Astrocyte (in vitro differentiated cells and primary cell): ENCODE measurements at regions not wholly inside any gene's neighbourhood (a gene's known extent, or its start where the extent isn't known, plus 50 kb on each side); places are given as distances from the start of the nearest gene placed in this dataset.
A peak's percentile ranks its signal among the peaks of the same experiment; 100 is the strongest.

Experiments
- DNase-seq: peaks from one replicate; pipeline ENCODE4 v3.0.0-alpha.2; 2010; ENCODE audit warnings: low read depth
- FAIRE-seq: peaks from 2 replicates; lab custom pipeline; 2011; peaks lifted over from hg19 to GRCh38; lab: Jason Lieb, UNC
- H2AFZ ChIP-seq: 2 replicates; pipeline ENCODE4 v1.6.0; 2012; ENCODE audit warnings: low read depth, low read length, inconsistent platforms
- H3K27ac ChIP-seq: 2 replicates; pipeline ENCODE4 v1.5.1; 2011; ENCODE audit warnings: low read depth, low read length, inconsistent platforms
- H3K27me3 ChIP-seq: 2 replicates; pipeline ENCODE4 v1.6.0; 2011; ENCODE audit warnings: low read length, inconsistent platforms; ENCODE audit not compliant: insufficient read depth
- H3K36me3 ChIP-seq: 2 replicates; pipeline ENCODE4 v1.5.1; 2011; ENCODE audit warnings: low read length, inconsistent platforms; ENCODE audit not compliant: insufficient read depth
- H3K4me1 ChIP-seq: 2 replicates; pipeline ENCODE4 v1.5.1; 2011; ENCODE audit warnings: low read length, inconsistent platforms; ENCODE audit not compliant: insufficient read depth
- H3K4me2 ChIP-seq: 2 replicates; pipeline ENCODE4 v1.6.0; 2012; ENCODE audit warnings: low read length, inconsistent platforms
- H3K4me3 ChIP-seq: 2 replicates; pipeline ENCODE4 v1.5.1; 2011; ENCODE audit warnings: low read depth, mild to moderate bottlenecking, low read length, inconsistent platforms; ENCODE audit not compliant: insufficient read depth
- H3K79me2 ChIP-seq: 2 replicates; pipeline ENCODE4 v1.6.0; 2012; ENCODE audit warnings: mild to moderate bottlenecking, low read length, inconsistent platforms; ENCODE audit not compliant: insufficient read depth
- H3K9ac ChIP-seq: 2 replicates; pipeline ENCODE4 v1.6.0; 2012; ENCODE audit warnings: mild to moderate bottlenecking, low read length, inconsistent platforms
- H3K9me3 ChIP-seq: 2 replicates; pipeline ENCODE4 v1.5.1; 2012; ENCODE audit warnings: low read depth, mild to moderate bottlenecking, low read length, inconsistent platforms; ENCODE audit not compliant: insufficient read depth
- H4K20me1 ChIP-seq: 2 replicates; pipeline ENCODE4 v1.6.0; 2012; ENCODE audit warnings: low read length, inconsistent platforms; ENCODE audit not compliant: insufficient read depth
- H3K27ac Mint-ChIP-seq: one replicate; pipeline ENCODE4 v1.8.0; 2021; ENCODE audit warnings: mild to moderate bottlenecking, mixed read lengths; ENCODE audit not compliant: unreplicated experiment
- H3K27me3 Mint-ChIP-seq: one replicate; pipeline ENCODE4 v1.8.0; 2021; ENCODE audit warnings: low read depth, mixed read lengths; ENCODE audit not compliant: unreplicated experiment
- H3K36me3 Mint-ChIP-seq: one replicate; pipeline ENCODE4 v1.8.0; 2021; ENCODE audit warnings: low read depth, mixed read lengths; ENCODE audit not compliant: unreplicated experiment
- H3K4me1 Mint-ChIP-seq: one replicate; pipeline ENCODE4 v1.8.0; 2021; ENCODE audit warnings: low read depth, mixed read lengths; ENCODE audit not compliant: unreplicated experiment
- H3K4me3 Mint-ChIP-seq: one replicate; pipeline ENCODE4 v1.8.0; 2021; ENCODE audit warnings: mild to moderate bottlenecking, moderate library complexity, mixed read lengths; ENCODE audit not compliant: unreplicated experiment
- H3K9me3 Mint-ChIP-seq: one replicate; pipeline ENCODE4 v1.8.0; 2021; ENCODE audit warnings: mild to moderate bottlenecking, mixed read lengths; ENCODE audit not compliant: unreplicated experiment
- EZH2 ChIP-seq: IDR thresholded peaks from 2 replicates; pipeline ENCODE4 v1.6.1; 2012; ENCODE audit warnings: mild to moderate bottlenecking, low read length, inconsistent platforms; ENCODE audit not compliant: insufficient read depth
- TF ChIP-seq, protein P1 (sequence below): IDR thresholded peaks from 2 replicates; pipeline ENCODE4 v1.5.1; 2011; ENCODE audit warnings: low read depth, mild to moderate bottlenecking, inconsistent platforms, low read length, moderate library complexity; ENCODE audit not compliant: insufficient read depth

DNA sequence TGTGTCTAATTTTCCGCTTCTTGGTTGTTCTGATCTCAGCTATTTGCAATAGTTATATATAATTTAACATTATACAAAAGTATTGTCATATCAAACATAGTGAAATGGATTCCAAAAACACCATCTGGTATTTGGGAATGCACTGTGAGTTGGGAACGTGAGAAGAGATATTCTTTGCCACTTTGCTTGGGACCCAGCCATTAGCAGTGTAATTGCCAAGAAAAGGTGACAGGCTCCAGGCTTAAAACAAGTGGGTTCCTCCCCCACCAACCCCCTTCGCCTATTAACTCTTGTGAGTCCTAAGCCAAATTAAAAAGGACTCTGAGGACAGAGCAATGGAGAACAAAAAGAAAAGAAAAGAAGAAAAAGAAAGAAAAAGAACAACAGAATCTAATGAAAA lies 186.7 kb upstream of the NFIA start:
- Histone ChIP-seq H3K27ac (no peak overlapping the region), H3K79me2 (no peaks in the 10 kb centered on the region), H3K36me3 (no peaks in the 10 kb centered on the region), H3K4me2 (no peak overlapping the region), H3K4me1 (peaks cover 8% of the 10 kb centered on the region), H3K4me3 (no peak overlapping the region), H3K27me3 (peaks cover 6% of the 10 kb centered on the region), H3K9ac (no peak overlapping the region), H3K9me3 (no peaks in the 10 kb centered on the region), H2AFZ (no peak overlapping the region), H4K20me1 (no peaks in the 10 kb centered on the region)
- Mint-ChIP-seq H3K27me3 (no peaks in the 10 kb centered on the region), H3K36me3 (no peaks in the 10 kb centered on the region), H3K9me3 (no peaks in the 10 kb centered on the region), H3K27ac (no peak overlapping the region), H3K4me1 (peaks cover 9% of the 10 kb centered on the region), H3K4me3 (no peak overlapping the region)
- DNase-seq, result no peak
- TF ChIP-seq EZH2, result no peak
- TF ChIP-seq, protein P1, sequence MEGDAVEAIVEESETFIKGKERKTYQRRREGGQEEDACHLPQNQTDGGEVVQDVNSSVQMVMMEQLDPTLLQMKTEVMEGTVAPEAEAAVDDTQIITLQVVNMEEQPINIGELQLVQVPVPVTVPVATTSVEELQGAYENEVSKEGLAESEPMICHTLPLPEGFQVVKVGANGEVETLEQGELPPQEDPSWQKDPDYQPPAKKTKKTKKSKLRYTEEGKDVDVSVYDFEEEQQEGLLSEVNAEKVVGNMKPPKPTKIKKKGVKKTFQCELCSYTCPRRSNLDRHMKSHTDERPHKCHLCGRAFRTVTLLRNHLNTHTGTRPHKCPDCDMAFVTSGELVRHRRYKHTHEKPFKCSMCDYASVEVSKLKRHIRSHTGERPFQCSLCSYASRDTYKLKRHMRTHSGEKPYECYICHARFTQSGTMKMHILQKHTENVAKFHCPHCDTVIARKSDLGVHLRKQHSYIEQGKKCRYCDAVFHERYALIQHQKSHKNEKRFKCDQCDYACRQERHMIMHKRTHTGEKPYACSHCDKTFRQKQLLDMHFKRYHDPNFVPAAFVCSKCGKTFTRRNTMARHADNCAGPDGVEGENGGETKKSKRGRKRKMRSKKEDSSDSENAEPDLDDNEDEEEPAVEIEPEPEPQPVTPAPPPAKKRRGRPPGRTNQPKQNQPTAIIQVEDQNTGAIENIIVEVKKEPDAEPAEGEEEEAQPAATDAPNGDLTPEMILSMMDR, result no peak
- no peak for FAIRE-seq

DNA sequence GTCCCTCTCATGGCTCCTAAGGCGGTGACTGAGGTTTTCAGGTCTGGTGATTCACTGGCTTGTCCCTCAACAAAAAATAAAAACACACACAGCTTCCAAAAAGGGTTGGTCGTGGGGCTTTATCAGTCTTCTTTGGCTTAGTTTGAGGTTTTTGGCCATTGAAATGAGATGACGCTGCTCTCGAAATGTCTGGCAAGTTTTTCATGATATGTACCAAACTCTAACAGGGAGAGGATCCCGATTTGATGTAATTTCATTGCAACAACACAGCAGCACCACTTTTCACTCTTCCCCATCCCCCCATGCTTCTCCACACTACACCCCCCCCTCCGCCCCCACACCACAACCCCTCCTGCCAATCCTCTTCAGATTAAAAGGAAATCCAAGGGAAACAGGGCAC lies 187.1 kb upstream of the NFIA start:
- Mint-ChIP-seq H3K27ac (peak overlapping the region; percentile 5), H3K4me3 (no peak overlapping the region), H3K4me1 (peaks cover 9% of the 10 kb centered on the region), H3K9me3 (no peaks in the 10 kb centered on the region), H3K36me3 (no peaks in the 10 kb centered on the region), H3K27me3 (no peaks in the 10 kb centered on the region)
- Histone ChIP-seq H3K27me3 (peaks cover 6% of the 10 kb centered on the region), H3K9me3 (no peaks in the 10 kb centered on the region), H4K20me1 (no peaks in the 10 kb centered on the region), H3K9ac (no peak overlapping the region), H3K36me3 (no peaks in the 10 kb centered on the region), H3K4me3 (no peak overlapping the region), H2AFZ (peak overlapping the region; percentile 35), H3K79me2 (no peaks in the 10 kb centered on the region), H3K4me2 (peak overlapping the region; percentile 54), H3K27ac (no peak overlapping the region), H3K4me1 (peaks cover 8% of the 10 kb centered on the region)
- DNase-seq, result peak; percentile 56
- FAIRE-seq, result no peak
- TF ChIP-seq, protein P1, result no peak
- TF ChIP-seq EZH2, result no peak

DNA sequence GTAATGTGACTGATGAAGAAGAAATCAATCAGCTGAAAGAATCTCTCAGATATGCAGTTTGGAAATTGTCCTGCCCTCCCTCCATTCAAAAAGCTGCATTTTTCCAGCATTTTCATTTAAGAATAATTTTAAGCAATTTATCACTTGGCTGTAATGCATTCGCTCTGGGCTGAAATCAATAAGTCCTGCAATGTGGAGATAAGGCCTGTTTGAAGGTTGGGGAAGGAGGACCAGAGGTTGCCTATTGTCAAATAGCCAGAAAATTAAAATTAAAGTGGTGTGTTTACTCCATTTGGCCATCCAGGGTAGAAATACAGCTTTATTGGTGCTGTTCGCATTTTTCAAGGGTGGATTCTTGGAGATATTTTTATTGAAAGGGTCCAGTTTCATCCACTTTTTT lies 187.6 kb upstream of the NFIA start:
- Histone ChIP-seq H3K9me3 (no peaks in the 10 kb centered on the region), H3K9ac (no peak overlapping the region), H4K20me1 (no peaks in the 10 kb centered on the region), H3K27me3 (peaks cover 6% of the 10 kb centered on the region), H3K36me3 (no peaks in the 10 kb centered on the region), H3K4me3 (no peak overlapping the region), H3K79me2 (no peaks in the 10 kb centered on the region), H2AFZ (no peak overlapping the region), H3K27ac (no peak overlapping the region), H3K4me1 (peaks cover 8% of the 10 kb centered on the region), H3K4me2 (peak overlapping the region; percentile 54)
- Mint-ChIP-seq H3K9me3 (no peaks in the 10 kb centered on the region), H3K4me1 (peaks cover 9% of the 10 kb centered on the region), H3K27me3 (no peaks in the 10 kb centered on the region), H3K36me3 (no peaks in the 10 kb centered on the region), H3K27ac (no peak overlapping the region), H3K4me3 (no peak overlapping the region)
- no peak for FAIRE-seq
- TF ChIP-seq, protein P1, result no peak
- no peak for TF ChIP-seq EZH2
- DNase-seq, result no peak
